Loucy (cell line): ENCODE measurements at regions not wholly inside any gene's neighbourhood (a gene's known extent, or its start where the extent isn't known, plus 50 kb on each side); places are given as distances from the start of the nearest gene placed in this dataset.

Source experiments
- EZH2phosphoT487 ChIP-seq: fragments of 200-600 bp; IDR thresholded peaks from 2 replicates; pipeline ENCODE4 v1.6.1; 2018; ENCODE audit warnings: antibody characterized with exemption, mild to moderate bottlenecking, moderate library complexity, borderline replicate concordance
- TF ChIP-seq, protein P1 (sequence below): fragments of 200-600 bp; sonication (generic); conservative IDR thresholded peaks from 2 replicates; pipeline ENCODE4 v1.5.1; 2014; ENCODE audit warnings: mild to moderate bottlenecking, antibody characterized with exemption, low read length

DNA sequence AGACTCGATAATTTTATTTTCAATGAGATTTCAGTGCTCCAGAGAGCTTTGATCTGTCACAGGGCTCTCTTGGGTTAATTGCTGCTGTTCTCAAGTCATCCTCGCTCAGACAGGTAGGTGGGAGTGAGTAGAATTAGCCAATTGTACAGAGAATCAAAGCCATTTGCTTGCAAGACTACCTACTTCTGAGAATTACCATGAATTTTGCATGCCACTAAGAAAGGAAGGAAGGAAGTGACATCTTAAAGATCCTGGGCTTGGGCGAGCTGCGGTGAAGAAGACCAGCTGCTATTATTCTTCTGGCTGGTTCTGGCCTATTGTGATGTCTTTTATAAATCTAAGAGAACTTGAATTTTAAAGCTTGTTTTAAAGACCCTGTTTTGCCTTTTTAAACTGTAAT is 154.1 kb upstream of the LPP start:
- TF ChIP-seq, protein P1, sequence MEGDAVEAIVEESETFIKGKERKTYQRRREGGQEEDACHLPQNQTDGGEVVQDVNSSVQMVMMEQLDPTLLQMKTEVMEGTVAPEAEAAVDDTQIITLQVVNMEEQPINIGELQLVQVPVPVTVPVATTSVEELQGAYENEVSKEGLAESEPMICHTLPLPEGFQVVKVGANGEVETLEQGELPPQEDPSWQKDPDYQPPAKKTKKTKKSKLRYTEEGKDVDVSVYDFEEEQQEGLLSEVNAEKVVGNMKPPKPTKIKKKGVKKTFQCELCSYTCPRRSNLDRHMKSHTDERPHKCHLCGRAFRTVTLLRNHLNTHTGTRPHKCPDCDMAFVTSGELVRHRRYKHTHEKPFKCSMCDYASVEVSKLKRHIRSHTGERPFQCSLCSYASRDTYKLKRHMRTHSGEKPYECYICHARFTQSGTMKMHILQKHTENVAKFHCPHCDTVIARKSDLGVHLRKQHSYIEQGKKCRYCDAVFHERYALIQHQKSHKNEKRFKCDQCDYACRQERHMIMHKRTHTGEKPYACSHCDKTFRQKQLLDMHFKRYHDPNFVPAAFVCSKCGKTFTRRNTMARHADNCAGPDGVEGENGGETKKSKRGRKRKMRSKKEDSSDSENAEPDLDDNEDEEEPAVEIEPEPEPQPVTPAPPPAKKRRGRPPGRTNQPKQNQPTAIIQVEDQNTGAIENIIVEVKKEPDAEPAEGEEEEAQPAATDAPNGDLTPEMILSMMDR, result no peak
- no peak for TF ChIP-seq EZH2phosphoT487
